IPS-18a (cell line): ENCODE measurements at regions not wholly inside any gene's neighbourhood (a gene's known extent, or its start where the extent isn't known, plus 50 kb on each side); places are given as distances from the start of the nearest gene placed in this dataset.
"Not testable (repeated sequence)": the region's sequence is repeated elsewhere in the genome, so short reads cannot be mapped to it uniquely, and the experiment has no call there.

ENCODE experiments used
- H3K27ac ChIP-seq: one replicate; pipeline ENCODE4 v1.5.1; 2013; ENCODE audit warnings: low read length
- H3K27me3 ChIP-seq: one replicate; pipeline ENCODE4 v1.6.1; 2013; ENCODE audit warnings: mild to moderate bottlenecking, low read length; ENCODE audit not compliant: control insufficient read depth, insufficient read depth
- H3K36me3 ChIP-seq: one replicate; pipeline ENCODE4 v1.6.1; 2013; ENCODE audit warnings: low read depth, low read length; ENCODE audit not compliant: control insufficient read depth
- H3K4me1 ChIP-seq: one replicate; pipeline ENCODE4 v1.6.1; 2013; ENCODE audit warnings: low read depth, low read length; ENCODE audit not compliant: control insufficient read depth
- H3K4me3 ChIP-seq: one replicate; pipeline ENCODE4 v1.5.1; 2013; ENCODE audit warnings: low read length
- H3K9ac ChIP-seq: one replicate; pipeline ENCODE4 v1.6.1; 2013; ENCODE audit warnings: mild to moderate bottlenecking, low read length, moderate library complexity
- H3K9me3 ChIP-seq: one replicate; pipeline ENCODE4 v1.6.1; 2013; ENCODE audit warnings: low read depth, low read length; ENCODE audit not compliant: control insufficient read depth

DNA sequence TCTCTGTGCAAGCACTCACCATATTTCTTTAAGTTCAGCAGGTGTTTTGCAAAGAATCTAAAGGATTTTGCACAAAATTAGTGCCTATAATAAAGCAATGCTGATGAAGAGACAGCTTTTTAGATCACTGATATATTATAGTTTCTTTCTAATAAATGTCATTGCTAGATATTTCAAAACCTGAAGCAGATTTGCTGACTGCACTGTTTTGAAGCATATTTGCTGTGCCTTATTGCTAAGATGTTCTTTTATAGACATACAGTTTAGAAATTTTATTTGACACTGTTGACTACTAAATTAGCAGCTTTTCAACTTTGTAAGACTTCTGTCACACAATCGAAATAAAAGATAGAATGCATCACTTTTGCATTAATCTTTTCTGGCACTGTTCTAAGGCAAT, 620.9 kb upstream of the CELF4 start:
- Histone ChIP-seq H3K4me3 (no peak overlapping the region), H3K36me3 (no peaks in the 10 kb centered on the region), H3K9me3 (no peaks in the 10 kb centered on the region), H3K27ac (no peak overlapping the region), H3K27me3 (no peaks in the 10 kb centered on the region), H3K9ac (no peak overlapping the region), H3K4me1 (no peaks in the 10 kb centered on the region)

DNA sequence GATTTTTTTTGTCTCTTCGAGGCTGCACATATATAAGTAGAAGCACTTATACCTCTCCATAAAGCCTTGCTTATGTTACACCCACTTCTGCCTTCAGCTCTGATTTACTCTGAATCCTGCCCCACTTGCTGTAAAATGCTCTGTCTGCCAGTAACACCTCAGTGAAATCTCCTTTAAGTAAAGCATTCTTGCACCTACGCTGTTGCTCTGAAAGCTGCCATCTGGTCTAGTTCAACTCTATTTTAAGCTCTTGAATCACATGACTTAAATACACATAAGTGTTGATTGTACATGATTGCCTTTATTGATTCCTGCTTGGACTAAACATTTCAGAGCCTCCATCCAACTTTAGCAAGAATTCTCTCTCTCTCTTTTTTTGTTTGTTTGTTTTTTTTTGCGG, 609.0 kb upstream of the CELF4 start:
- Histone ChIP-seq H3K9ac (no peak overlapping the region), H3K4me1 (peaks cover 8% of the 10 kb centered on the region)

DNA sequence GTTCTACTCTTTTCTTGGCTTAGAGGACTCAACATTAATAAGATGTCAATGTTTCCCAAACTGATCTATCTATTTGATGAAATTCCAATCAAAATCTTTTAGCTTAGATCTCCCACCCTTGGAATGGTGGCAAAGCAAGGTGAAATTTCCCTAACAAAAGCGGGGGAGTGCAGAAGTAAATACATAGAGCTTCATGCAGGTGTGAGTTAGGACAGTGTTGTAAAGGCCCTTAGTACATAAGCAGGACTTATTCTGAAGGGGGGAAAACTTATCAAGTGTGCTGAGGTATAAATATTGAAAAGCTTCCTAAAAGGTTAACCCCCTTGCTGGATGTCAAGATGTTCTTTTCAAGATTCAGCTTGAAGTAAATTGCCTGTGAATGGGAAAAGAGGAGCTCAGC, 608.6 kb upstream of the CELF4 start:
- Histone ChIP-seq H3K4me1 (peaks cover 8% of the 10 kb centered on the region), H3K9me3 (no peaks in the 10 kb centered on the region), H3K27ac (no peak overlapping the region), H3K27me3 (no peaks in the 10 kb centered on the region), H3K36me3 (no peaks in the 10 kb centered on the region), H3K4me3 (no peak overlapping the region), H3K9ac (no peak overlapping the region)

More for the DNA sequence above, 609.0 kb upstream of the CELF4 start:
- no peak overlapping the region for H3K27ac ChIP-seq
- H3K9me3 ChIP-seq = no peaks in the 10 kb centered on the region
- H3K27me3 ChIP-seq = no peaks in the 10 kb centered on the region
- no peaks in the 10 kb centered on the region for H3K36me3 ChIP-seq
- no peak overlapping the region for H3K4me3 ChIP-seq

DNA sequence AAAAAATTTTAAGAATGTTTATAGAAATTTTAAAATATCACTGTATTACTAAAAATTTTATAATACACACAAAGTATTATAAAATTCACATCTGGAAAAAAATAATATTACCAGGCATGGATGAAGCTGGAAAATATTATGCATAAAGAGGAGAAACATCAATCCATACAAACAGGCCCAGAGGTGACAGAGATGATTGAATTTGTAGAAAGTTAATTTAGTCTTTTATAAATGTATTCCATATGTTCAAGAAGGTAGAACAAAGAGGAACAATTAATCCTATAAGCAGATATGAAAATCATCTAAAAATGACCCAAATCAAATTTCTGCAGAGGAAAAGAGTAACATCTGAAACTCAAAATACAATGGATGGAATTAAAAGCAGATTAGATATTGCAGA, 605.2 kb upstream of the CELF4 start:
- Histone ChIP-seq H3K9me3 (no peaks in the 10 kb centered on the region), H3K4me1 (peaks cover 8% of the 10 kb centered on the region)

DNA sequence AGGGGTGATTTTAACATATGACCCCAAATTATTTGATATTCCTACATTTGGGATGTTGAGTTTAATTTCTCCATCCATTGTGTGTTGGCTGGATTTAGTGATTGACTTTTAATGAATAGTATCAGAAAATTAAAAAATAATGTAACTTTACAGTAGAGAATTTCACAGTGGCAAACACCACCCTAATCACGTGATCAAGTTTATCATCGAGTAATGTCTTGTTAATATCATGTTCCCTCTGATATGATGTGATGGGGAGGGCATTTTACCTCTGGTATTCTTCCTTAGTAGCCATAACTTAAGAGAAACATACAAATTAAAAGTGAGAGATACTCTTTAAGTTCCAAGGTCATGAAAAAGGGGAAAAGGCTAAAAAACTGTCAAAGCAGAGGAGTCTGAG, 602.0 kb upstream of the CELF4 start:
- no peak overlapping the region for H3K27ac ChIP-seq
- no peak overlapping the region for H3K4me3 ChIP-seq
- no peak overlapping the region for H3K9ac ChIP-seq
- H3K4me1 ChIP-seq = no peaks in the 10 kb centered on the region
- H3K36me3 ChIP-seq = no peaks in the 10 kb centered on the region
- H3K27me3 ChIP-seq = no peaks in the 10 kb centered on the region
- H3K9me3 ChIP-seq = no peaks in the 10 kb centered on the region

More for the DNA sequence above, 605.2 kb upstream of the CELF4 start:
- H3K27me3 ChIP-seq = no peaks in the 10 kb centered on the region
- H3K27ac ChIP-seq = no peak overlapping the region
- no peak overlapping the region for H3K9ac ChIP-seq
- H3K36me3 ChIP-seq = no peaks in the 10 kb centered on the region
- H3K4me3 ChIP-seq = no peak overlapping the region

DNA sequence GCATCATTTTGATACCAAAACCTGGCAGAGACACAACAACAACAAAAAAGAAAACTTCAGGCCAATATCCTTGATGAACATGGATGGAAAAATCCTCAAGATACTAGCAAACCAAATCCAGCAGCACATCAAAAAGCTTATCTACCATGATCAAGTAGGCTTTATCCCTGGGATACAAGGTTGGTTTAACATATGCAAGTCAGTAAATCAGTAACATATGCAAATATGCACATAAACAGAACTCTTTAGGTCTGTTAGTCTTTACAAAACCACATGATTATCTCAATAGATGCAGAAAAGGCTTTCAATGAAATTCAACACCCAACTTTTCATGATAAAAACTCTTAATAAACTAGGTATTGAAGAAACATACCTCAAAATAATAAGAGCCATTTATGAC, 587.5 kb upstream of the CELF4 start:
- not testable (repeated sequence) for H3K4me1 ChIP-seq, H3K36me3 ChIP-seq

DNA sequence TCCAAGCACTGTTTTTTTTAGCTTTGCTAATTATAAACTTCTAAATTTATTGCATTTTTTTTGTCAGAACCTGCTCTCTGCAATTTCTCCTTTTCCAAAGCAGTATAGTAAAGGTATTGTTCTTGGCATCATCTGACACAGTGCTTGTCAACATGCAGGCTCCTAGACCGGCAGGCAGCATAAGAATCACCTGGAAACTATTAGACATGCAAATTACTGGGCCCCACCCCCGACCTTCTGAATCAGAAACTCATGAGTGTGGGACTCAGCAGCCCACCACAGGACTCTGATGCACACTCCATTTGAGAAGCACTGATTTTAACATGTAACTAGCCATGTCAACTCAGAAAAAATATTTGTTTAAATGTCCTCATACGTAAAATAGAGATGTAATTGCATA, 551.1 kb upstream of the CELF4 start:
- peaks cover 6% of the 10 kb centered on the region for H3K4me1 ChIP-seq
- no peak overlapping the region for H3K4me3 ChIP-seq
- no peak overlapping the region for H3K9ac ChIP-seq
- H3K27ac ChIP-seq = no peak overlapping the region
- H3K9me3 ChIP-seq = no peaks in the 10 kb centered on the region
- no peaks in the 10 kb centered on the region for H3K27me3 ChIP-seq
- no peaks in the 10 kb centered on the region for H3K36me3 ChIP-seq

More for the DNA sequence above, 587.5 kb upstream of the CELF4 start:
- H3K27me3 ChIP-seq, H3K27ac ChIP-seq, H3K9me3 ChIP-seq, H3K4me3 ChIP-seq, H3K9ac ChIP-seq: not testable (repeated sequence)

DNA sequence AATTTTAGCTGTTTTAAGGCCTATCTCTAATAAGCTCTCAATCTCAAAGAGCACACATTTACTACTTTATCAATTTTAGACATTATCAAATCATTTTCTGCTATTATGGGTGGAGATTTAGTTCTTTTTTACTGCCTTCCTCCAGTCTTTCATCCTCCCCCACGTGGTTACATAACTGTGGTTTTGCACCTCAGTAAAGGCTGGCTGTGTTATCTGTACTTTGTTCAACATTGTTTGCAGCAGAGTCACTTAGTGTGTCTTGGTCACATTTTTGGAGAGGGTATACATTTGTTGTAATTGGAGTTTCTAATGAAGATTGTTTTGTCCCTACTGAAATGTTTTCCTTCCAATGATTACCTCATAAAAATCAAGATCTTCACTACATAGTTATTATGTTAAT, 549.6 kb upstream of the CELF4 start:
- H3K4me3 ChIP-seq = no peak overlapping the region
- no peak overlapping the region for H3K27ac ChIP-seq
- no peak overlapping the region for H3K9ac ChIP-seq
- no peaks in the 10 kb centered on the region for H3K9me3 ChIP-seq
- H3K4me1 ChIP-seq = peaks cover 6% of the 10 kb centered on the region
- H3K27me3 ChIP-seq = no peaks in the 10 kb centered on the region
- H3K36me3 ChIP-seq = no peaks in the 10 kb centered on the region

DNA sequence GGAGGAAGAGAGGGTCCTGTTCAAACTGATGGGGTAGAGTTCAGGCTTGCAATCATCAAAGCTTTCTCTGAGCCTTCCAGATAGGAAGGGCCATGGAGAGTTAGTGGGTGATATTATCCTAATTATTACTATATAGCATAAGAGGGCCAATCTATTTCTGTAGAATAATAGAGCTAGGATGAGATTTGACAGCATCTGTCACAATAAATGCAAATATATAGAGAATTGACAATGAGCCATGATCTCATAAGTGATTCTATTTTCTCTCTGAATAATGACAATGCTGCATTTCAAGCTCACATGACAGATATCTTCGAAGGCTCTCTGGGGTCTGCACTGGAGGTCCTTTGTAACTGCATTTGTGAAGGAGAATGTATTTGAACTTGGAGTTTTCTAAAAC, 521.9 kb upstream of the CELF4 start:
- Histone ChIP-seq H3K27me3 (no peaks in the 10 kb centered on the region), H3K9ac (no peak overlapping the region), H3K36me3 (no peaks in the 10 kb centered on the region), H3K27ac (no peak overlapping the region), H3K4me1 (no peaks in the 10 kb centered on the region), H3K9me3 (no peaks in the 10 kb centered on the region), H3K4me3 (no peak overlapping the region)

DNA sequence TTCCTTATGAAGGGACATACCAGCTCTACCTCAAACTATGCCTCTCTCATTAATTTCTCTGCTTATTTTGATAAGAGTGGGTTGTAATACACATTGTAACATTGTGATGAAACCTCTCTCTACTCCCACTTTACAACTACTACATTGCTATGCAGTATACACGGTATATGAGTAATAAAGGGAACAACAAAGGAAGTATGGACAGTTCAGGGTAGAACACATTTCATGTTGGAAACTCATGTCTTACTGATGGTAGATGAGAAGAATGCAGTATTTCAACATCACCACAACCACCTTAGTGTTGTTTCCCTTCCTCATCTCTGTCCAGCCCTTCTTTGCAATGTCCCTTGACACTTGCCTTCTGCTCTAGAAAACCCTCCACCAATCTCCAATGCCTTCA, 515.9 kb upstream of the CELF4 start:
- Histone ChIP-seq H3K9me3 (no peaks in the 10 kb centered on the region), H3K36me3 (no peaks in the 10 kb centered on the region), H3K27ac (no peak overlapping the region), H3K27me3 (no peaks in the 10 kb centered on the region), H3K9ac (no peak overlapping the region), H3K4me1 (no peaks in the 10 kb centered on the region), H3K4me3 (no peak overlapping the region)

DNA sequence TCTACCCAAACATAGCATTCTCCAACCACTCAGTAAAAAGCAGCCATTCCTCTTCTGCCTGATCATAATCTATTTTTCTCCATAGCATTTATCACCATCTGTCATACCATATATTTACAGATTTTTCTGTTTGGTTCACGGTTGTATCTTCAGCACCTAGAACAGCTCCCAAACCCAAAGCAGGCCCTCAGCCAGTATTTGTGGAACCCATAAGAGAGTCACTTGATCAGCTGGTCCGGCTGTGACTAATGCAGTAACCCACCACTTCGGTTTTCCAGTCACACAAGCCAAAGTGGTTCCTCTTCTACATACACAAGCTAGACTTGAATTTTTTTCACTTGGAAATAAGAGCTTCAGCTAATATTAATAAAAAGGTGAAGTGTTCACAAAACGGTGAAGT, 511.6 kb upstream of the CELF4 start:
- H3K9me3 ChIP-seq = no peaks in the 10 kb centered on the region
- no peaks in the 10 kb centered on the region for H3K4me1 ChIP-seq
- no peak overlapping the region for H3K4me3 ChIP-seq
- no peaks in the 10 kb centered on the region for H3K27me3 ChIP-seq
- H3K9ac ChIP-seq = no peak overlapping the region
- H3K27ac ChIP-seq = no peak overlapping the region
- no peaks in the 10 kb centered on the region for H3K36me3 ChIP-seq

DNA sequence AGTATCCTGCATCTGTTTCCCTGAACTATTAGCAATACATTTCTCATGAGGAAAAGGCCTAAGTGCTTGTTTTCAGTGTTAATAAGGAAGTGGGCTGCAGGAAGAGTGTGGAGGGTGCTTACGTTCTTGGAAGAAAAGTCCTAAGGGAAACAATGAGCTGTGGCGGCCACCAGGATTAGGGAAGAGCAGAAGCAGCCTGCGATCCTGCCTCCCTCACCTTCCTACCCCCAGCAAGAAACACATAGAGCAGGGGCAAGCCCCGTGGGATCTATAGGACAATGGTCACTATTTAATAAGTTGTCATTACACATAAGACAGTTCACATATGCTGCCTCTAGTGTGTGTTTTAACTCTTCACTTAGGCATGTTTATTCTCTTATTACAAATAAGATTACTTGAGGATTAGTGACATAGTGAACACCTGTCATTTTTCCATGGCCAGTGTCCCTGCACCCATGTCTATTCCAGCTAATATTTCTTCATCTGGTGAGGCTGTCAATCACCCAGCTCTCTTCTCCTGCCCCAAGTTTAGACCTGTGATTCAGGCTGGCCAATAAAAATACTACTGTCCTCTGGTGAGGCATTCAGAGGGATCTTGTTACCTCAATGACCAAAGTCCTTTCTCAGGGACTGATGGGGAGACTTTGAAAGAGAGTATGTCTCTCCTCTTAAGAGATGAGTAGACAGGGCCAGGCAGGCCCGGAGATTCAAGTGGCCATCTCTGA, 510.9 kb upstream of the CELF4 start:
- H3K27ac ChIP-seq = no peak overlapping the region
- no peak overlapping the region for H3K9ac ChIP-seq

More for the DNA sequence above, 510.9 kb upstream of the CELF4 start:
- no peak overlapping the region for H3K4me3 ChIP-seq
- H3K4me1 ChIP-seq = no peaks in the 10 kb centered on the region
- no peaks in the 10 kb centered on the region for H3K9me3 ChIP-seq
- no peaks in the 10 kb centered on the region for H3K36me3 ChIP-seq
- no peaks in the 10 kb centered on the region for H3K27me3 ChIP-seq
